SK-N-SH (cell line): ENCODE measurements at regions not wholly inside any gene's neighbourhood (a gene's known extent, or its start where the extent isn't known, plus 50 kb on each side); places are given as distances from the start of the nearest gene placed in this dataset.

Experiments
- CTCF ChIA-PET: fragments of 300-600, 350-600 bp; formaldehyde crosslinking; extraction: SDS; loops from one replicate; lab custom pipeline; 2021; lab: Yijun Ruan, JAX
- POLR2A ChIA-PET: fragments of 350-600 bp; sonication (Branson Sonifier 250); formaldehyde crosslinking; extraction: SDS; loops from one replicate; lab custom pipeline; 2020; ENCODE audit warnings: antibody characterized with exemption, inconsistent platforms; lab: Yijun Ruan, JAX
- DNase-seq: peaks from one replicate; pipeline ENCODE4 v3.0.0; 2012
- H2AFZ ChIP-seq: fragments of 200-600 bp; sonication (generic); 2 replicates; pipeline ENCODE4 v1.8.1; 2016; ENCODE audit warnings: antibody characterized with exemption, mild to moderate bottlenecking, low read depth
- H3F3A ChIP-seq: fragments of 200-600 bp; sonication (generic); replicated peaks from 2 replicates; pipeline ENCODE3; 2016; ENCODE audit warnings: antibody characterized with exemption, mild to moderate bottlenecking; ENCODE audit not compliant: insufficient read depth
- H3K27ac ChIP-seq, 2 experiments: fragments of 200-500 bp in 1 of 2; fragments of 200-600 bp in 1 of 2; sonication (Bioruptor generic) in 1 of 2; sonication (generic), shearing (Covaris generic) in 1 of 2; 2 replicates each; pipeline versions ENCODE4 v1.5.1 to v1.6.1; 2014 to 2016; ENCODE audit warnings: low read depth in 2 of 2, inconsistent platforms in 1 of 2, low read length in 1 of 2, mild to moderate bottlenecking in 1 of 2, mixed read lengths in 1 of 2
- H3K27me3 ChIP-seq: fragments of 200-600 bp; sonication (generic), shearing (Covaris generic); 2 replicates; pipeline ENCODE4 v1.6.1; 2016; ENCODE audit warnings: mixed run types; ENCODE audit not compliant: insufficient read depth
- H3K36me3 ChIP-seq, 2 experiments: fragments of 200-500 bp in 1 of 2; fragments of 200-600 bp in 1 of 2; sonication (Bioruptor generic) in 1 of 2; sonication (generic) in 1 of 2; replicated peaks in 1 of 2; 2 replicates each; pipeline versions ENCODE3 to v1.5.1; 2014 to 2016; ENCODE audit warnings: low read length in 1 of 2, mild to moderate bottlenecking in 1 of 2; ENCODE audit not compliant: insufficient read depth in 2 of 2, control insufficient read depth in 1 of 2
- H3K4me1 ChIP-seq, 2 experiments: fragments of 200-500 bp in 1 of 2; fragments of 200-600 bp in 1 of 2; sonication (Bioruptor generic) in 1 of 2; sonication (generic), shearing (Covaris generic) in 1 of 2; 2 replicates each; pipeline versions ENCODE4 v1.5.1 to v1.6.1; 2014 to 2016; ENCODE audit warnings: low read depth in 1 of 2, low read length in 1 of 2, mixed run types in 1 of 2; ENCODE audit not compliant: insufficient read depth in 2 of 2, control insufficient read depth in 1 of 2
- H3K4me2 ChIP-seq: fragments of 200-600 bp; sonication (generic), shearing (Covaris generic); 2 replicates; pipeline ENCODE4 v1.6.1; 2017; ENCODE audit warnings: mixed run types
- H3K4me3 ChIP-seq, 2 experiments: fragments of 200-500 bp in 1 of 2; fragments of 200-600 bp in 1 of 2; sonication (Bioruptor generic) in 1 of 2; sonication (generic), shearing (Covaris generic) in 1 of 2; 2 replicates each; pipeline versions ENCODE4 v1.5.1 to v1.8.1; 2014 to 2016; ENCODE audit warnings: low read depth in 2 of 2, inconsistent platforms in 1 of 2, low read length in 1 of 2, mild to moderate bottlenecking in 1 of 2, mixed read lengths in 1 of 2, moderate library complexity in 1 of 2
- H3K79me2 ChIP-seq: fragments of 200-600 bp; sonication (generic); 2 replicates; pipeline ENCODE4 v1.8.1; 2017; ENCODE audit warnings: mild to moderate bottlenecking; ENCODE audit not compliant: insufficient read depth
- H3K9ac ChIP-seq: fragments of 200-600 bp; sonication (generic); 2 replicates; pipeline ENCODE4 v1.6.1; 2017; ENCODE audit warnings: mixed run types
- H3K9me2 ChIP-seq: fragments of 200-600 bp; sonication (generic); 2 replicates; pipeline ENCODE4 v1.6.1; 2017; ENCODE audit warnings: mixed run types
- H3K9me3 ChIP-seq: fragments of 200-600 bp; sonication (generic); 2 replicates; pipeline ENCODE4 v1.6.1; 2017; ENCODE audit warnings: mixed run types, mild to moderate bottlenecking, moderate library complexity
- H4K20me1 ChIP-seq: fragments of 200-600 bp; sonication (generic); 2 replicates; pipeline ENCODE4 v1.6.1; 2017; ENCODE audit warnings: mild to moderate bottlenecking, mixed run types; ENCODE audit not compliant: insufficient read depth
- CHD2 ChIP-seq: fragments of 150-350 bp; IDR thresholded peaks from 2 replicates; pipeline ENCODE4 v1.6.1; 2018; ENCODE audit warnings: low read length; ENCODE audit not compliant: partially characterized antibody
- EZH2phosphoT487 ChIP-seq: fragments of 200-600 bp; sonication (generic); IDR thresholded peaks from 2 replicates; pipeline ENCODE4 v1.6.1; 2017; ENCODE audit warnings: low read depth, mixed run types, mild to moderate bottlenecking, antibody characterized with exemption, moderate library complexity, borderline replicate concordance
- FOSL2 ChIP-seq: IDR thresholded peaks from 2 replicates; pipeline ENCODE4 v1.4.0; 2012; ENCODE audit warnings: low read depth, mild to moderate bottlenecking, moderate library complexity, borderline replicate concordance
- FOXJ3 ChIP-seq: sonication (generic); formaldehyde crosslinking; IDR thresholded peaks from 2 replicates; pipeline ENCODE4 v1.5.1; 2020; ENCODE audit warnings: mild to moderate bottlenecking, missing genetic modification reagents
- GATA2 ChIP-seq: sonication (generic); formaldehyde crosslinking; IDR thresholded peaks from 2 replicates; pipeline ENCODE4 v1.5.0; 2020; ENCODE audit warnings: mild to moderate bottlenecking, missing genetic modification reagents
- JUND ChIP-seq: IDR thresholded peaks from 2 replicates; pipeline ENCODE4 v1.4.0; 2012
- NFIC ChIP-seq: IDR thresholded peaks from 2 replicates; pipeline ENCODE4 v1.4.0; 2012; ENCODE audit warnings: borderline replicate concordance
- NRF1 ChIP-seq: IDR thresholded peaks from 2 replicates; pipeline ENCODE4 v1.6.1; 2012; ENCODE audit warnings: low read depth, mild to moderate bottlenecking, low read length
- RAD21 ChIP-seq: IDR thresholded peaks from 2 replicates; pipeline ENCODE4 v1.6.1; 2012; ENCODE audit warnings: mild to moderate bottlenecking, low read length
- RCOR1 ChIP-seq: fragments of 150-350 bp; IDR thresholded peaks from 2 replicates; pipeline ENCODE4 v1.6.1; 2017; ENCODE audit warnings: antibody characterized with exemption, low read length
- RFX5 ChIP-seq: IDR thresholded peaks from 2 replicates; pipeline ENCODE4 v1.6.1; 2012; ENCODE audit warnings: mild to moderate bottlenecking, improper control_type of control experiment, low read length
- SIN3A ChIP-seq: IDR thresholded peaks from 2 replicates; pipeline ENCODE4 v1.6.1; 2012; ENCODE audit warnings: low read depth, mild to moderate bottlenecking, low read length, moderate library complexity, borderline replicate concordance
- SMC3 ChIP-seq: IDR thresholded peaks from 2 replicates; pipeline ENCODE4 v1.6.1; 2012; ENCODE audit warnings: low read depth, low read length, improper control_type of control experiment
- TAF1 ChIP-seq: IDR thresholded peaks from 2 replicates; pipeline ENCODE4 v1.6.1; 2012; ENCODE audit warnings: low read depth, mild to moderate bottlenecking, low read length, moderate library complexity, borderline replicate concordance
- TCF12 ChIP-seq: IDR thresholded peaks from 2 replicates; pipeline ENCODE4 v1.4.0; 2012
- TEAD4 ChIP-seq: IDR thresholded peaks from 2 replicates; pipeline ENCODE4 v1.4.0; 2012; ENCODE audit warnings: mild to moderate bottlenecking, borderline replicate concordance; ENCODE audit not compliant: insufficient read depth
- YY1 ChIP-seq: IDR thresholded peaks from 2 replicates; pipeline ENCODE4 v1.4.0; 2012; ENCODE audit warnings: low read depth, mild to moderate bottlenecking
- WGBS: methylation state at CpG from one replicate; pipeline ENCODE4 v1.1.6; 2017; ENCODE audit warnings: low lambda C conversion rate; 5-methylcytosine and 5-hydroxymethylcytosine counted together
- TF ChIP-seq, protein P1 (sequence below): IDR thresholded peaks from 2 replicates; pipeline ENCODE4 v1.4.0; 2012; ENCODE audit warnings: low read depth, borderline replicate concordance
- TF ChIP-seq, protein P2 (sequence below): IDR thresholded peaks from 2 replicates; pipeline ENCODE4; 2012
- TF ChIP-seq, protein P3 (sequence below): IDR thresholded peaks from 2 replicates; pipeline ENCODE4 v1.6.1; 2012; ENCODE audit warnings: mild to moderate bottlenecking, low read depth, low read length, moderate library complexity

DNA sequence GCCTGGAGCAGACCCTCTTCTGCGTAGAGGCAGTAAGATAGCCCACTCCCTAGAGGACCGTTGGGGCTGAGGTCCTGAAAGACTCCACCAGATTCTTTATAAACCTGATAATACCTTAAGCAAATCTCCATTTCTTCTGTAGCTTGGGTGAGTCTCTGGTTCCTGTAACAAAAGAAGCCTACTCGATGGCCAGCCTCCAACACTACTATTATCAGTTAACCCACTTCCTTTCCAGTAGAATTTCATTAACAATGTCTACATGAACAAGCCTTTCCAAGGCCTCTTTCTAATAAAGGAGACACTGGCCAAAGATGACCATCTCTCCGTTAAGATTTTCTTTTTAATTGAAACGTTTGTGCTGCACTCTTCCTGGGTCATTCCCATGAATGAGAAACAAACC lies 201.7 kb upstream of the KCTD7 start (continued):
- TF ChIP-seq, protein P1, sequence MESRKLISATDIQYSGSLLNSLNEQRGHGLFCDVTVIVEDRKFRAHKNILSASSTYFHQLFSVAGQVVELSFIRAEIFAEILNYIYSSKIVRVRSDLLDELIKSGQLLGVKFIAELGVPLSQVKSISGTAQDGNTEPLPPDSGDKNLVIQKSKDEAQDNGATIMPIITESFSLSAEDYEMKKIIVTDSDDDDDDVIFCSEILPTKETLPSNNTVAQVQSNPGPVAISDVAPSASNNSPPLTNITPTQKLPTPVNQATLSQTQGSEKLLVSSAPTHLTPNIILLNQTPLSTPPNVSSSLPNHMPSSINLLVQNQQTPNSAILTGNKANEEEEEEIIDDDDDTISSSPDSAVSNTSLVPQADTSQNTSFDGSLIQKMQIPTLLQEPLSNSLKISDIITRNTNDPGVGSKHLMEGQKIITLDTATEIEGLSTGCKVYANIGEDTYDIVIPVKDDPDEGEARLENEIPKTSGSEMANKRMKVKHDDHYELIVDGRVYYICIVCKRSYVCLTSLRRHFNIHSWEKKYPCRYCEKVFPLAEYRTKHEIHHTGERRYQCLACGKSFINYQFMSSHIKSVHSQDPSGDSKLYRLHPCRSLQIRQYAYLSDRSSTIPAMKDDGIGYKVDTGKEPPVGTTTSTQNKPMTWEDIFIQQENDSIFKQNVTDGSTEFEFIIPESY, result no peak
- no peak for TF ChIP-seq RFX5
- TF ChIP-seq, all 33 proteins: peak for 0

DNA sequence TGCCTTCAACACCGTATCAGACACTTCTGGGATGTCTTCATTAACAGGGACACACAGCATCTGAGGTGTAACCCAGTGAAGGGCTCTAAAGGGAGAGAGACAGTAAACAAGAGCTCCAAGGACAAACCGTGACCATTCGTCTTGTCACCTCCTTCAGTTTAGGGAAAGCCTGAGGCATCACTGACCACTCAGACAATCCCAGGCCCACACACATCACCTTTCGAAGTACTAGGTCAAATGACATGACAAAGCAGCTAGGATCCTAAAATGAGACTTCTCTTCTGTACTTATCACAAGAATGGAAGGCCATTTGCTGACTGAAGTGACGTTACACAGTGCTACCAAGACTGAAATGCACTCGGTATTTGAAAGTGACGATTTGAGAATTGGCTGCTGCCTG lies 200.7 kb upstream of the KCTD7 start:
- no peak overlapping the region for H3K27ac ChIP-seq
- ChIA-PET CTCF (interaction anchor here (1.6 kb wide), 1 partner anchor 14 kb away, joined by 4 read pairs; no protein-coding TSS in a partner anchor), POLR2A (no interaction called here)
- no peak overlapping the region for H2AFZ ChIP-seq
- no peaks in the 10 kb centered on the region for H3K27me3 ChIP-seq
- H3K9me3 ChIP-seq, result no peaks in the 10 kb centered on the region
- H3K4me2 ChIP-seq, result no peak overlapping the region
- H3K79me2 ChIP-seq, result no peaks in the 10 kb centered on the region
- no peak for DNase-seq
- H3K4me1 ChIP-seq, result no peaks in the 10 kb centered on the region
- no peaks in the 10 kb centered on the region for H3F3A ChIP-seq
- TF ChIP-seq FOSL2 (no peak), GATA2 (CRISPR knock-in tag) (no peak), EZH2phosphoT487 (no peak), NFIC (no peak), SMC3 (no peak), JUND (no peak), YY1 (no peak), FOXJ3 (CRISPR knock-in tag) (no peak), TAF1 (no peak), NRF1 (no peak), TCF12 (no peak), TEAD4 (no peak), SIN3A (no peak), RAD21 (no peak), CHD2 (no peak), RCOR1 (no peak)
- TF ChIP-seq, protein P2, sequence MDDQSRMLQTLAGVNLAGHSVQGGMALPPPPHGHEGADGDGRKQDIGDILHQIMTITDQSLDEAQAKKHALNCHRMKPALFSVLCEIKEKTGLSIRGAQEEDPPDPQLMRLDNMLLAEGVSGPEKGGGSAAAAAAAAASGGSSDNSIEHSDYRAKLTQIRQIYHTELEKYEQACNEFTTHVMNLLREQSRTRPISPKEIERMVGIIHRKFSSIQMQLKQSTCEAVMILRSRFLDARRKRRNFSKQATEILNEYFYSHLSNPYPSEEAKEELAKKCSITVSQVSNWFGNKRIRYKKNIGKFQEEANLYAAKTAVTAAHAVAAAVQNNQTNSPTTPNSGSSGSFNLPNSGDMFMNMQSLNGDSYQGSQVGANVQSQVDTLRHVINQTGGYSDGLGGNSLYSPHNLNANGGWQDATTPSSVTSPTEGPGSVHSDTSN, result no peak
- TF ChIP-seq, protein P3, sequence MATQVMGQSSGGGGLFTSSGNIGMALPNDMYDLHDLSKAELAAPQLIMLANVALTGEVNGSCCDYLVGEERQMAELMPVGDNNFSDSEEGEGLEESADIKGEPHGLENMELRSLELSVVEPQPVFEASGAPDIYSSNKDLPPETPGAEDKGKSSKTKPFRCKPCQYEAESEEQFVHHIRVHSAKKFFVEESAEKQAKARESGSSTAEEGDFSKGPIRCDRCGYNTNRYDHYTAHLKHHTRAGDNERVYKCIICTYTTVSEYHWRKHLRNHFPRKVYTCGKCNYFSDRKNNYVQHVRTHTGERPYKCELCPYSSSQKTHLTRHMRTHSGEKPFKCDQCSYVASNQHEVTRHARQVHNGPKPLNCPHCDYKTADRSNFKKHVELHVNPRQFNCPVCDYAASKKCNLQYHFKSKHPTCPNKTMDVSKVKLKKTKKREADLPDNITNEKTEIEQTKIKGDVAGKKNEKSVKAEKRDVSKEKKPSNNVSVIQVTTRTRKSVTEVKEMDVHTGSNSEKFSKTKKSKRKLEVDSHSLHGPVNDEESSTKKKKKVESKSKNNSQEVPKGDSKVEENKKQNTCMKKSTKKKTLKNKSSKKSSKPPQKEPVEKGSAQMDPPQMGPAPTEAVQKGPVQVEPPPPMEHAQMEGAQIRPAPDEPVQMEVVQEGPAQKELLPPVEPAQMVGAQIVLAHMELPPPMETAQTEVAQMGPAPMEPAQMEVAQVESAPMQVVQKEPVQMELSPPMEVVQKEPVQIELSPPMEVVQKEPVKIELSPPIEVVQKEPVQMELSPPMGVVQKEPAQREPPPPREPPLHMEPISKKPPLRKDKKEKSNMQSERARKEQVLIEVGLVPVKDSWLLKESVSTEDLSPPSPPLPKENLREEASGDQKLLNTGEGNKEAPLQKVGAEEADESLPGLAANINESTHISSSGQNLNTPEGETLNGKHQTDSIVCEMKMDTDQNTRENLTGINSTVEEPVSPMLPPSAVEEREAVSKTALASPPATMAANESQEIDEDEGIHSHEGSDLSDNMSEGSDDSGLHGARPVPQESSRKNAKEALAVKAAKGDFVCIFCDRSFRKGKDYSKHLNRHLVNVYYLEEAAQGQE, result no peak
- H3K9me2 ChIP-seq, result no peaks in the 10 kb centered on the region
- no peak overlapping the region for H3K9ac ChIP-seq
- H3K36me3 ChIP-seq, result no peaks in the 10 kb centered on the region
- no peak overlapping the region for H3K4me3 ChIP-seq
- no peaks in the 10 kb centered on the region for H4K20me1 ChIP-seq
- 94% methylated on average over 7 of the region's 7 CpGs for WGBS
